Fibroblast of the conjunctiva (primary cell): ENCODE measurements at regions not wholly inside any gene's neighbourhood (a gene's known extent, or its start where the extent isn't known, plus 50 kb on each side); places are given as distances from the start of the nearest gene placed in this dataset.
"Not testable (repeated sequence)": the region's sequence is repeated elsewhere in the genome, so short reads cannot be mapped to it uniquely, and the experiment has no call there.

Source experiments
- DNase-seq: peaks from one replicate; pipeline ENCODE4 v3.0.0-alpha.2; 2010; ENCODE audit warnings: low read depth

DNA sequence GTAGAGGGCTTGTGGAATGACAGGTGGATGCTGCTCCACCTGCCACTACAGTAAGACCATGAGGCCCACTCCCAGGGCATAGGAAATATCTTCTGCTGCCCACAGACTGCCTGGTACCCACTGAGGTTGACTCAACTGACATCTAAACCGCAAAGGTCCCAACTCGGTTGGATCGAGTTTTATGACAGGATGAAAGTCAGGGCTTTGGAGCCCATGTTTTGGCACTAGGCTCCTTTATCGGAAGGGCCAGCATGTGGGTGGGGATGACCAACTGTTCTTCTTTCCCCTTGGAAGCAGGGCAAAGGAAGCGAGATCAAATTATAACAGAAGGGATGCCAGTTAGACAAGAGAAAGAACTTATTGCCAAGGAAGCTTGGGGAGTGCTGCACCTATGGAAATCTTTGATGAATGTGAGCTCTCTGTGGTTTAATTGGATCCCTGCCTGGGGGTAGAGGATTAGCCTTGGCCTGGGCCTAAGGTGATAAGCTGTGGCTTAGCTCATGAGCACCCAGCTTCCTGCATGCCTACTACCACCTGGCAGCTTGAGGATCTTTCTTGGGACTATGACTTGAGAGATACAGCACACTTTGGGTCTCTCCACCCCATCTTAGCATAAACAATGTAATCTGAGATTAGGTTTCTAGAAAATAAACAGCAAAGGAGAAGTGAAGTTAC lies 121.8 kb downstream of the KCNA5 start:
- DNase-seq, result no peak

DNA sequence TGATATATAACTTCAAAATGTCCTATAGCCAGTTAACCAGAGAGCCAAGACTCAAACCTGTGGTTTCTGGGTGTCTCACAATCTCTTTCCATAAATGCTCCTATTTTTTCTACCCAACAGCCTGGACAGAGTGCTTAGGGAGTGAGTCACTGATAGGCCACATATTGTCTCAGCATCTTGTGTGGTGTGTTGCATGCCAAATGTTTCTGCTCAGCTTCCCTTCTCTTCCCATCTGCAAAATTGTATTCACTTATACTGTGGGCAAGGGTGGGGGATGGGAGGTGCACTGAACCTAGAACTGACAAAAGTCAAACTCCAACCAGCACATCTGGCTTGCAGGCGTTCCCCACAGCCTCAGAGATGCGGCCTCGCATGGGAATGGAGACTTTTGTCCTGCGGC lies 123.3 kb downstream of the KCNA5 start:
- peak; percentile 30 for DNase-seq

DNA sequence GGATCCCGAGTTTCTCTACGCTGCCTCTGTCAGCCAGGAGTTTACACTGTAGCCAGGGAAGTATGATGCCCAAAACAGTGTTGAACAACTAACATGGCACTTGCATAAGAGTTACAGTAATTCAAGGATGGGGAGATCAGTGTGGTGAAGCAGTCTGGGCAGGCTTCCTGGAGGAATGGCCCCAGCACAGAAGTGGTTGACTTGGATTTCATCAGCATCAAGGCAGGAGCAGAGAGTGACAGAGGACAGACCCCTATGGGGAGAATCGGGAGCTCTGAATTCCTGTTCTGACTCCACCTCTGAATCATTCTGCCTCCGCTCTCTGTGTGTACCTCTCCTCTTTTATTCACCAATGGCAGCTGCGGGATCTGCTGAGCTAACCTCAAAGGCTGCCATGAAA lies 124.5 kb downstream of the KCNA5 start:
- no peak for DNase-seq

DNA sequence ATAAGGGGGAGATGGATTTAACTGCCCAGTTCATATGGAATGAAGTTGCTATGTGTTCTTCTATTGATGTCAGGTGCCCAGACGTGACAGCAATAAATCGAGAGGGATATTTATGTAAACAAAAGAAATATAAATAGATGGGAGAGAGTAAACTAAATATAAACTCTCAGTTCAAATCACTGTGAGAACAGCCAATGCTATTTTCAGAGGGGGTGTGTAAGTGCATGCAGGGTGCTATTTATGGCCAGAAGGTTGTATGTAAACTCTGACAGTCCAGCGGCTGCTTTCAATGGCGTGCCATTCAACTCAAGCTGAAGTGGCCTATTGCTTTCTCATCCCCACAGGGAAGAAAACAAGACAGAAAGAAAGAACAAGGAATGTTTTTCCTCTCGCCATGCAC lies 127.2 kb downstream of the KCNA5 start:
- no peak for DNase-seq

DNA sequence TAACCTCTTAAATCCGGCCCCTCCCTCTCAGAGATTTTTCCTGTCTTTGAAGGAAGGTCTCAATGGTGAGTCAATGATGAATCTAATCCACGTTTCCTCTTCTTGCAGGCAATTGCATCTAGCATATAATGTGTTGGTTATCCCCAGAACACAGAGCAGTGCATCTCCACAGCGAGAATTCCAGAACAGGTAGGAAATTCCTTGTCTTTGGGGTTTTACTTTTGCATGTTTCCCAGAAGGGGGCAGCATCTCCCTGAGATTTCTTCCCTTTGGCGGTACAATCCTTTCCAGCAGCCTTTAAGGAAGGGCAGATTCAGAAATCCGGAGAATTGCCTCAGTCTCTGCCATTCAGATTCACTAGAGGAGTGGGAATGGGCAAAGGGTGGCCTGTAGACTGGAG lies 128.0 kb downstream of the KCNA5 start:
- DNase-seq, result no peak

DNA sequence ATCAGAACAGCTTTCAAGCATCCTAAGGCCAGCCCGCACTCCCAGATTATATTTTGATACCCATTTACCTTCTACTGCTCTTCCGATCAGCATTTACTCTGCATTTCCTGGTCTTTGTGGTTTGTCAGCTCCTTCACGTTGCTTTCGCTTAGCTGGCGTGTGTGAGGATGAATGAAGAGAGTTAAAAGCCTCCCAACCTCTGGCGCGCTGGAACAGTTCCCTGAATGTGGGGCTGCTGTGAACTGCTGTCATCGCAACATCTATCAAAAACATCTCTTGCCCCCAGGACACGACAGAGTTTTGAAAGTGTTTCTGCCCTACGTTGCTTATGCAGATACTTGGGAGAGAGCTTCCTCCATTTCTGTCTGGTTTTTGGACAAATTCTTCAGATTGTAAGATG lies 129.2 kb downstream of the KCNA5 start:
- DNase-seq, result no peak

DNA sequence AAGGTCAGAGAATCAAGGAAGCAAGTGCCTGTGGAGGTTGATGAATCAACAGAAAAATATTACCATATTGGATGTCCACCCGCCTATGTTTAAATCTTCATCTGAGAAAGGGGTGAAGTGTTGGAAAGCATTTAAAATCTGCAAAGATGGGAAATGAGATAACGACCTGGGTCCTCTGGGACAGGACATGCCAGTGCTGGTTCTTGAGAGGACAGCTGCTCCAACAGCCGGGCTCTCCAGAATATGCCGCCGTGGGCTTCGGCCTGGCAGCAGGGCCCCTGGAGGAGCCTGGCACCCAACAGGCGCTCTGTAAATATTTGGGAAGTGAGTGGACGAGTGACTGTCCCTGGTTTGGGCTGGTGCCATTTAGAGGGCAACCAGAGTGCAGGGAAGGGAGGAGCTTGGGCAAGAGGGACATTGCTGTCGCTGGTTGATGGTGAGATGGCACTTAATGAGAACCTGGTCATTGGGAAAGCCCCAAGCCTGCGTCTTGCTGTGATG lies 129.9 kb downstream of the KCNA5 start:
- DNase-seq, result no peak

DNA sequence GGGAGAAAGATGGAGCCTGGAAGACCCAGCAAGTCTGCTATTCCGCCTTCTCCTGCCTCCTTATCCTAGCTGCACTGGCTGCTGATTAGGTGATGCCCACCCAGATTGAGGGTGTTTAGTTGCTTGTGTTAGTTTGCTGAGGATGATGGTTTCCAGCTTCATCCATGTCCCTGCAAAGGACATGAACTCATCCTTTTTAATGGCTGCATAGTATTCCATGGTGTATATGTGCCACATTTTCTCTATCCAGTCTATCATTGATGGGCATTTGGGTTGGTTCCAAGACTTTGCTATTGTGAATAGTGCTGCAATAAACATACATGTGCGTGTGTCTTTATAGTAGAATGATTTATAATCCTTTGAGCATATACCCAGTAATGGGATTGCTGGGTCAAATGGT lies 131.7 kb downstream of the KCNA5 start:
- DNase-seq, result not testable (repeated sequence)

DNA sequence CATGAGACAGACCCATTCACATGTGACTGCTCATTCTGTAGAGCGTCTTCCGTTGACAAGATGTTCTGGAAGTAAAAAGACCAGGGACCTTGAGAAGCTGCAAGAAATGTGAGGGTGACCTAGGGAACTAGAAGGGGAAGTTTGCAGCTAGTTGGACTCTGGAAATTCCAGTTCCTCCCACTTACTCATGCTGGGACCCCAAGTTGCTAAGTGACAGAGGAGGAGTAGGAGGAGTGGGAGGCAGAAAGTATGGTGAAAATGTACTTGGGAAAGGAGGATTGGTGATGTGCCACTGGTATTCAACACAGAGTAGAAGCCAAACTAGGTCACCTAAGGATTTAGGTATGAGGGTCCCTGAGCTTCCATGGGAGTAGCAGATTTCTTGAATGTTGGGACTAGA lies 132.4 kb downstream of the KCNA5 start:
- DNase-seq, result no peak

DNA sequence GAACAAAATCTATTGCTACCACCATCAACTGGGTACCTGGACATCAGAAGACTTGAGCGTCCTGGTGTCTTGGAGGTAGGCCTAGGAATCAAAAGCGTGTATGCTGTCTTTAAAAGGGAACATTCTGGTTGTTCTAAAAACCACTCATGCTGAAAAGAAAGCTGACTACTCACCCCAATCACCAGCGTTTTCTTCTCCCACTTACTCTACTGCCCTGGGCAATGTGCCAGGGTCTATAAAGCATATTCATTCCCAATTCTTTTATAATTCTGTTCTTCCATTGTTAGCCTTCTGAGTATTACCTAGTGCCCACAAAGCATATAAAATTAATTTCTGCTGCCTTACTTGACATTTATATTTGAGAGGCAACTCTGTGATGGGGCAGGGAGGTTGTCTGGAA lies 133.4 kb downstream of the KCNA5 start:
- DNase-seq, result no peak

DNA sequence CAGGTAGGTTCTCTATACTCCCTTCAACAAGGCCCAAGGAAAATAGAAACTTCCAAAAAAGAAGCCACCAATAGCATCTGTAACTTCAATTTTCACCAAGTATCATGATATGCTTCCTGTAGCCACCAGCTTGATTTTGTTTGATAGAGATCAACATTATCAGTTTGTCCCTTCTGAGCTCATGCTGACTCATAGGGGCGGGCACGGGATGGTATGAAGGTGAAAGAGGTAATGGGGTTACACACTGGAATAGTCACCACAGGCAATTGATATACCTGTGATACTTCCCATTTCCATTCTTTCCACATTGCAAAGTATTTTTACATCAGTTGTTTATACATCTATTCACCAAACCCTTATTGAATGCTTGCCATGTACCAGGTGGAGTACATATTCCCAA lies 134.1 kb downstream of the KCNA5 start:
- no peak for DNase-seq

DNA sequence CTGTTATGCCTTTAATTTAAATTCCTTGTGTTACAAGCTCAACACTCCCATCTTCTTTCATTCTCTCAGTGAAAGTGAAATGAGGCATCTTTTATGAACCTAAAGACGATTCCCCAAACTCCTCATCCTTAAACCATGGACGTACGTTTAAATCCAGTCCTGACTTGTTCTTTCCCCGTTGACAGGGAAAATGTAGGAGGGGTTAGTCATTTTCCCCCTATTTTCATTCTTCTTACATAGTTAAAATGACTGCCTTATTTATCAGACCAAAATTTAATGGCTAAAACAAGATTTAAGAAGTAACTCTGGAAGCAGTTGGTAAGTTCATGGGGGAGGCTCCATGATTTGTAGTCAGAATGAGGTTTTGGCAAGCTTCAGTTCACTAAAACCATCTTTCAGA lies 134.9 kb downstream of the KCNA5 start:
- no peak for DNase-seq

DNA sequence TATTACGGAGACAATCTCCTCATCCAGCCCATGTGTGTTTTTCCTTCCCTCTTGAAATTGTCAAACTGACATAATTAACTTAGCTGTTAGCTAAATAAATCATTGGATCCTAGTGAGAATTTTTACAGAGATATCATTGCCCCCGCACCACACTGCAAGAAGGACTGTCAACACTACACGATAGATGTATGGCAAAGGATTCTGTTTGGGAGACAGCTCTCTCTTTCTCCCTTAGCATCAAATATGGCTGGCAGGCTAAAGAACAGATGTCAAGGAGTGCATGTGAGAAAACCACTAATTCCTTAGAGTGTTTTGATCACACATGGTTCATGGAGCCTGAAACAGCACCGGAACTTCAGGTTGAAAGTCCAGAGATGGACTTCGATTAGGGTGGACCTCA lies 136.8 kb downstream of the KCNA5 start:
- DNase-seq, result no peak

DNA sequence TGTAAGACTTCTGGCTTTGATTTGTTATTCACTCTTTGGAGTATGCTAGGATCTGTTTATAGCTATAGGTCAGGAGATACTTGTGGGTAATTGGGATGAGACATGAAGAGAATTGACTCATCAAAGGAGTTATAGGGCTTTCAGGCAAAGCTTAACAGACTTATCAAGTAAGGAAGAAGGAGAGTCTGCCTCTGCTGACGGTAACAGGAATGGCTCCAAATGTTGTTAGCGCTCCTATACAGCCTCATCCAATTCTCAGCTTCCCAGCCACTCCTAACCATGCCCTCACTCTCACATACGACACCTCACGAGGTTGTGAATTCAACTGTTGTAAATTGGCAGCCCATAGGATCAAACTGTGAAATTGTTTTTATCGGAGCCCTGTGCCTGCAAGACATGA lies 140.5 kb downstream of the KCNA5 start:
- no peak for DNase-seq

DNA sequence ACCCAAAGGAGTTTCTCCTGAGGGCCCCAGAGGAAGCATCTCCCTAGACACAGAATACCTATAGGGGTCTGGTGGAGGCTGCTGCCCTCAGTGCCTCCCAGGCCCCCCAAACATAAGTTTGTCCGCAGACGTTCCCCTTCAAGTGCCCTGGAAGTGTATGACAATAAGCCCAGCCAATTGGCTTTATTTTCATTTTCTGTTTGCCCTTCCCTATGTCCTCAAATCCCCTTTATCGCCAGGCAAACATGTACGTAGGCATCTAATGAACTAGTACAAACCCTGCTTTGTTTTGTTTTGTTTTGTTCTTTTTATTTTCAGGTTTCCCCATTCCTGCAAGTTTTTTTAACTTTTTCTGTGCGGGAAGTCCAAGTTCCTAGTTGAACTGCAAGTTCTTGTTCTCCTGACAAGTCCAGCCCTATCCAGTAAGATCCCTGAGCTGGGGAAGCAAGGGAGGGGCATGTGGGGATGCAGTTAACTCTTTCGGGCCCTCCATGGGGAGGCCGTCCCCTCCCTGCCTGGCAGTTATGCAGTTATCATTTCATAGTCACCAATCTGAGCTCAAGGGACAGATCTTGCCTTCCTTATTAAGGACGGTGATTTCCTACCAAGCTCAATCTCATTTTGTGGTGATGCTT lies 141.9 kb downstream of the KCNA5 start:
- no peak for DNase-seq

DNA sequence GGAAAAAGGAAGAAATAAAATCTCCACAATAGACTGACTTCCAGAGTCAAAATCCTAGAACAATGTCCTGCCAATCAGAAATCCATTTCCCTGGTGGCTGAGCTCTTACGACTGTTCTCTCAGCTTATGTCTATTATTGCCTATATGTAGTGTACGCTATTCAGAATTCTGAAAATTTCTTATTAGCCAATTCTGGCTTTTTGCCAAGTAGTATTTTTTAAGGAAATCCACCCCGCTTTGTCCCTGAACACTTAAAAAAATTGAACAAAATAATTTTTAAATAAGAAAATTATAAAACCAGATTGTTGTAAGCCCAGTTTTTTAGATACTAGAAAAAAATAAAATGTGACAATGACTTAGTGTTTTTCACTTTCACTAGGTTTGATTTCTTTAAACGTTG lies 143.0 kb downstream of the KCNA5 start:
- DNase-seq, result no peak

DNA sequence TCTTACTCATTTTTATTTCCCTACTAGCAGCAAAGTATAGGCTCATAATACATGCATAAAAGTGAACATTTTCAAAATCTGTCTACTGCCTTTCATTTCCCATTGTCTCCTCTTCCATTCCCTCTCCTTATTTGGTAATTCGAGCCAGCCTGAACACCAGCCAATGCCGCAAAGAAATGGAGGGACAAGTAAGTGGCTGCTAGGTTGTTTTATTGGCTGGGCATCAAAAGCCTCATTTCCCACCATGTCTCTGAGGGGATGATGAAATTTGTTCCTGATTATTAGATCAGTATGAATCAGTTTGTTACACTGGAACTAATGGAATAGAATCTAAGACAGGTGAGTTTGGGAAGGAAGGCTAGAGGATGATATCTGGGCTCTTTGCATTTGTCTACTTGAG lies 143.5 kb downstream of the KCNA5 start:
- DNase-seq, result no peak

DNA sequence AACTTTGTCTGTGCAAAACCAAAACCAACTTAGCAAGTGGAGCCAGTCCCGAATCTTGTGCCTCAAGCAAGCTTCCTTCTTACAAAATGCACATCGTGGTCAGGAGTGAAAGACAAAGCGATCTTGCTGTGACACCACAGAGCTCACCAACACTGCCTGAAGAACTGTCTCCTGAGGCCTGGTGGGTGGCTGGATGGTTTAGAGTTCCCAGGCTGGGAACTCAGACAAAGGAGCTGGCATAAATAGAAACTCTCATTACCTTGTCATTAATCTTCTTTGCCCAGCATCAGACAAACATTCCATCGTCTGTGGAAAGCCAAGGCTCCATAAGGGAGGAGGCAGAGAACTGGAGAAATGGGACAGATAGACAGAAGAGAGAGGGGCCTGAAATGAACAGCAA lies 144.8 kb downstream of the KCNA5 start:
- DNase-seq, result no peak

DNA sequence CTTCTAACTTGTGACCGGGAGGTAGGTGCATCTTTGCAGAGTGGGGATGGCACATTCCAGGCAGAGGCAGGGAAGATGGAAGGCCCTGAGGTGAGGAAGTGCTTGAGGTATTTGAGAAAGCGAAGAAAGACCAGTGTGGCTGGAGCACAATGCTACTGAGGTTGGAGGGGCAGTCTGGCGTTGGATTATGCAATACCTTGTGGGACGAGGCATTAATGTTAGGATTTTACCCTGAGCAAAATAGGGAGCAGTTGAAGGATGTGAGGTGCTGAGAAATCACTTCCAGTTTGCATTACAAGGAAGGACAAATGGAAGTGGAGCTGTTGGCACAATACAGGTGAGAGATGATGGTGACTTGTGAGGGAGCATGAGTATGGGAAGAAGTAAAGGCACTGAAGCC lies 145.5 kb downstream of the KCNA5 start:
- no peak for DNase-seq

DNA sequence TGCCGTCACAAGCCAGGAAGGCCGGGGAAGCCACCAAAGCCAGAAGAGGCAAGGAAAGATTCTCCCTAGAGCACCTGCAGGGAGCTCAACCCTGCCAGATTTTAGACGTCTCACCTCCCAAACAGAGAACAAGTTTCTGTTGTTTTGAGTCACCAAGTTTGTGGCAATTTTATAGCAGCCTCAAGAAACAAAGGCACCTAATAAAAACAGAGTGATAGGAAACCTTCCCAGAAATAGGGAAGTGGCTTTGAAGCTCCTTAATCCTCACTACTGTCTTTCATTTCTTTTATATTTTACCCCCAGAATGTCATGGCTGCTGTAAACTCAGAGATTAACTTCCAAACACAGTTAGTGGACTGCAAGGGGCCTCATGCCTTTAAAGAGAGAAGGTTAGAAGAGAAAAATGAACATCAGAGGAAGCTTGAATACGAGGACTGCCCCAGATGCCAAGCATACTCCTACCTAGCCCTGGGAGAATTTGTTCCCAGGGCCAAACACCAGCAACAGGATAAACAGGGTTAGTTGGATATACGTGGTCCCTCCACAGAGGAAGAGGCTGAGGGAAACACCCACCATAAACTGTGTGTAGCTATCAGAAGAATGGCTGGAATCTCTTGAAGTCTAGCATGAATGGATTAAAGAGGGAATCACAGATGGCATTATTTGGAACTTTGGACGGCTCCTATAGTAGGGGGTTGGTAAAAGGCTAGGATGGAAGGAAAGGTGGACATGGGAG lies 148.3 kb downstream of the KCNA5 start:
- no peak for DNase-seq

DNA sequence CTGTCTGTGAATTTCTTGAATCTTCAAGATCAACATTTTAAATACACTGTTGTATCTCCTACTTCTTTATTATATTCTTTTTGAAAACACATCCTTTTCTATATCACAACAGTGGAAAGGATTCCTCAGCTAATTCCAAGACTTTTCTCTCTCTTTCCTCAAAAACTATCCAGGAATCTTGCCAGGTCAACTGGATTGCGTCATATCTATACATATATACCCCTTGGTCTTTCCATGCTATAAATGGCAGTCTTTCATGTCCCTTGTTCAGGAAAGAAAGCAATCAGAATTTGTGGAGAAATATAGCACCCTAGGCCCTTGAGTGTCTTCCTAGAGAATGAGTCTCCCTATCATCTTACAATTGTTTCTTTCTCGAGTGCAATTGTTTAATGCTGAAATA lies 149.0 kb downstream of the KCNA5 start:
- no peak for DNase-seq

DNA sequence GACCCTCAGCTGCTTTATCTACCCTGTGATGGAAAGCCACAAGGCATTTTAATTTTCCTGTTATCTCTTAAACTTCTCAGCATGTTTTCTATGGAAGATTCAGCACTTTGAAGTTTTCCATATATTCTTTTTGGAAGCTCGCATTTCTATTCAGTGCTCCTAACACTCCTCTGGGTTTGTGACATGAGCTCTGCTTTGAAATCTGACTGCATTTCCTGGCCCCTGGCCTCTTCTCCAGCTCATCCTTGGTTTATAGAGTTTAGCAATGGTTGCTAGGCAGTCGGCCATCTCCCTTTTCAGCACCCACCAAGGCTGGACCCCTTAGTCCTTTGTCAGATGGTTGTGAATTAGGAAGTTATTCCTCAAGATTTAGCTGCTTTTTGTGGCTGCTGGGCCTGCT lies 150.6 kb downstream of the KCNA5 start:
- no peak for DNase-seq

DNA sequence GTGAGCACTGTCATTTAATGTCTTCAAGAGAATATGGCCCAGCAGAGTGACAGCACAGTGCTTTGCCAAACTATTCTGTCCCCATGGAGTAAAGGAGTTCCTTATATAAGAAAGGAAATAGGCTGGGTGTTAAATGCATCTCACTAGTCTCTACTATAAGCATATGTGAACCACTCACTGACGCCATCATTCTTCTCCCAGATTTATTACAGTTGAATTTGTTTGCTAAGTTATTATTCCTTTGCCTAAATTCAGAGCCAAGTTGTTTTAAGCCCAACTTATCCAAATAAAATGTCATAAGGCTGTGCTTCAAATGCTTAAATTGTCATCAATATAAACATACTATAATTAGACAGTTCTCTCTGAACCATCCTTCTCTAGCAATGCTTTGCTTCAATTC lies 151.6 kb downstream of the KCNA5 start:
- DNase-seq, result no peak
